ENCODE measurements at regions not wholly inside any gene's neighbourhood (a gene's known extent, or its start where the extent isn't known, plus 50 kb on each side); places are given as distances from the start of the nearest gene placed in this dataset.
"Not testable (repeated sequence)": the region's sequence is repeated elsewhere in the genome, so short reads cannot be mapped to it uniquely, and the experiment has no call there.

- Histone ChIP-seq H3K9me3 (ENCODE audit: low read length) (no peaks in the 10 kb centered on the region), H3K4me2 (ENCODE audit: low read length) (no peak overlapping the region), H3K27me3 (ENCODE audit: low read length) (no peaks in the 10 kb centered on the region), H3K79me2 (ENCODE audit: low read length) (peaks cover 7% of the 10 kb centered on the region; the same call in 1 of the 2 replicates), H3K4me3 (ENCODE audit: low read length) (no peak overlapping the region), H3K36me3 (ENCODE audit: low read depth, low read length) (peaks cover 8% of the 10 kb centered on the region; the same call in 1 of the 2 replicates), H3K4me1 (ENCODE audit: insufficient read depth, low read length) (peaks cover 32% of the 10 kb centered on the region), H2AFZ (ENCODE audit: low read length) (no peak overlapping the region), H3K27ac (ENCODE audit: low read length) (no peak overlapping the region), H3K9me2 (replicated peaks; ENCODE audit: low read length) (no peaks in the 10 kb centered on the region), H3F3A (ENCODE audit: low read length, unreplicated experiment) (no peaks in the 10 kb centered on the region), H4K20me1 (ENCODE audit: low read length) (no peaks in the 10 kb centered on the region), H3K9ac (ENCODE audit: low read length) (no peak overlapping the region)
- CTCF ChIA-PET = no interaction called here
- DNase-seq = no peak
- POLR2A ChIA-PET (ENCODE audit: unreplicated experiment) = no interaction called here
- TF ChIP-seq, protein P1, sequence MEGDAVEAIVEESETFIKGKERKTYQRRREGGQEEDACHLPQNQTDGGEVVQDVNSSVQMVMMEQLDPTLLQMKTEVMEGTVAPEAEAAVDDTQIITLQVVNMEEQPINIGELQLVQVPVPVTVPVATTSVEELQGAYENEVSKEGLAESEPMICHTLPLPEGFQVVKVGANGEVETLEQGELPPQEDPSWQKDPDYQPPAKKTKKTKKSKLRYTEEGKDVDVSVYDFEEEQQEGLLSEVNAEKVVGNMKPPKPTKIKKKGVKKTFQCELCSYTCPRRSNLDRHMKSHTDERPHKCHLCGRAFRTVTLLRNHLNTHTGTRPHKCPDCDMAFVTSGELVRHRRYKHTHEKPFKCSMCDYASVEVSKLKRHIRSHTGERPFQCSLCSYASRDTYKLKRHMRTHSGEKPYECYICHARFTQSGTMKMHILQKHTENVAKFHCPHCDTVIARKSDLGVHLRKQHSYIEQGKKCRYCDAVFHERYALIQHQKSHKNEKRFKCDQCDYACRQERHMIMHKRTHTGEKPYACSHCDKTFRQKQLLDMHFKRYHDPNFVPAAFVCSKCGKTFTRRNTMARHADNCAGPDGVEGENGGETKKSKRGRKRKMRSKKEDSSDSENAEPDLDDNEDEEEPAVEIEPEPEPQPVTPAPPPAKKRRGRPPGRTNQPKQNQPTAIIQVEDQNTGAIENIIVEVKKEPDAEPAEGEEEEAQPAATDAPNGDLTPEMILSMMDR (conservative IDR thresholded peaks at IDR 0.05; ENCODE audit: low read depth, low read length) = no peak
- TF ChIP-seq EZH2phosphoT487 (IDR thresholded peaks at IDR 0.05; ENCODE audit: borderline replicate concordance, low read length) (no peak), EZH2 (IDR thresholded peaks at IDR 0.05; ENCODE audit: low read length, unreplicated experiment) (no peak)
- no peak for ATAC-seq
- no TSS peak for BruUV-seq (replicated peaks)
- intact Hi-C loops (cut with micrococcal nuclease) = no loop called here
Observed at GRCh38 chr2:113334147-113334546, 55.4 kb upstream of the PAX8 start.

DNA sequence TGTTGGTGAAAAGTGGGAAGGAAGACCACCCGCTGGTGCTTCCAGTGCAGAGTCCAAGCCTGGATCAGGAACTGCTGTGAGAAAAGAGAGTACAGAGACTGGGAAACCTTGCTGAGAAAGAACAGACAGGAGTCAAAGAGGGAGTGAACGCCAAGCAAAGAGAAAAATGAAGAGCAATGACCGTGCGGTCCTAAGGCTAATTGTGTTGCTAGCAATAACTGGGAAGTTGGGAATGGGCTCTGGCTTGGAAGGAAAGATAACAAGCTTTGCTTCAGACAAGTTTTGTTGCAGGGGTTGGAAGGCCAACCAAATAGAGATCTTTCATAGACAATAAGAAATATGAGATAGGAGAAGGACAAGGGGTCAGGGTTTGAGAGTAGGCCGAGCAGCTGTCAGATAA, 55.0 kb upstream of the PAX8 start:
- H3K27ac ChIP-seq (ENCODE audit: low read length); H3F3A ChIP-seq (ENCODE audit: low read length, unreplicated experiment); intact Hi-C loops (cut with micrococcal nuclease); H3K9ac ChIP-seq (ENCODE audit: low read length); BruUV-seq (replicated peaks); H3K79me2 ChIP-seq (ENCODE audit: low read length); ATAC-seq; H3K27me3 ChIP-seq (ENCODE audit: low read length); H3K36me3 ChIP-seq (ENCODE audit: low read depth, low read length); H3K9me3 ChIP-seq (ENCODE audit: low read length); H3K9me2 ChIP-seq (replicated peaks; ENCODE audit: low read length); DNase-seq; H3K4me2 ChIP-seq (ENCODE audit: low read length); H4K20me1 ChIP-seq (ENCODE audit: low read length); H2AFZ ChIP-seq (ENCODE audit: low read length); POLR2A ChIA-PET (ENCODE audit: unreplicated experiment); CTCF ChIA-PET; H3K4me3 ChIP-seq (ENCODE audit: low read length): not testable (repeated sequence)
- peaks cover 35% of the 10 kb centered on the region for H3K4me1 ChIP-seq (ENCODE audit: insufficient read depth, low read length)

DNA sequence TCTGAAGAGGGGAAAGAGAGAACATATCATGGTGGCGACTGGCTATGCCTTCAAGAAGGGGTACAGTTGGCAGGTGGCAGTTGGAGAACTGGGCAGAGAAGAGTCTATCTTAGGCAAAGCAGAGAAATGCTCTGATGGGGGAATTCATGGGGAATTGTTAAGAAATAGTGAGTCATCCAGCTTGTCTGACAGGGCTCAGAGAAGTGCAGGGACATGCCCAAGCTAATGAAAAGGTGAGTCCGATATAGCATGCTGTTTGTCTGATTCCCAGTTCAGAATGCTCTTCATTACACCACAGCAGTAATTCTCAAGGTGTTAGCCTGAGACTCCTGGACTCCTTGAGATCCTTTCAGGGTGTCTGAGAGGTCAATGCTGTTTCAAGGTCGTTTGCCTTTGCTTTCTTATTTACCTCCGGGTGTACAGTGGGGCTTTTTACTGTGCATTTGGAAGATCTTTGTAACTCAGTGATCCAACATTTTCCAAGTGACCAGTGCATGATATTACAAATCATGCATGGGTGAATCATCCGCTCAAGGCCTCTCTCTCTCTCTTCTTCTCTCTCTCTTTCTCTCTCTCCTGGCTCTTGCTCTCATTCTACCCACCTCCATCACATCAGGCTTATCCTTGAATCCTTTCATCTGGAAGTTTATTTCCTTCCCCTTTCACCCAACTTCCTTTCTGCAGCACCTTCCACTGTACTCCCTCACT, 51.5 kb upstream of the PAX8 start:
- H2AFZ ChIP-seq (ENCODE audit: low read length) = 0 out of 2 replicates have a peak overlapping the region, but pooled peaks have one; percentile 49
- H4K20me1 ChIP-seq (ENCODE audit: low read length); POLR2A ChIA-PET (ENCODE audit: unreplicated experiment); CTCF ChIA-PET; BruUV-seq (replicated peaks); H3K9me2 ChIP-seq (replicated peaks; ENCODE audit: low read length); H3F3A ChIP-seq (ENCODE audit: low read length, unreplicated experiment); H3K27me3 ChIP-seq (ENCODE audit: low read length); H3K36me3 ChIP-seq (ENCODE audit: low read depth, low read length); intact Hi-C loops (cut with micrococcal nuclease); H3K9me3 ChIP-seq (ENCODE audit: low read length): not testable (repeated sequence)
- DNase-seq (peak; percentile 77), ATAC-seq (peak; percentile 46)
- peak overlapping the region; percentile 98 for H3K27ac ChIP-seq (ENCODE audit: low read length)
- H3K9ac ChIP-seq (ENCODE audit: low read length) = peak overlapping the region; percentile 48
- peaks cover 36% of the 10 kb centered on the region for H3K79me2 ChIP-seq (ENCODE audit: low read length)
- H3K4me1 ChIP-seq (ENCODE audit: insufficient read depth, low read length) = peaks cover 52% of the 10 kb centered on the region
- peak overlapping the region; percentile 24; the same call in 1 of the 2 replicates for H3K4me3 ChIP-seq (ENCODE audit: low read length)
- peak overlapping the region; percentile 80 for H3K4me2 ChIP-seq (ENCODE audit: low read length)

GRCh38 chr2:113328973-113329372, 50.3 kb upstream of the PAX8 start:
- peak overlapping the region; percentile 53; the same call in 1 of the 2 replicates for H3K4me3 ChIP-seq (ENCODE audit: low read length)
- intact Hi-C loops (cut with micrococcal nuclease) = loop anchor here (1.0 kb wide), 1 partner anchor 41 kb away; no protein-coding TSS in a partner anchor
- peak; percentile 95 for DNase-seq
- peaks cover 59% of the 10 kb centered on the region for H3K4me1 ChIP-seq (ENCODE audit: insufficient read depth, low read length)
- H3K4me2 ChIP-seq (ENCODE audit: low read length) = peak overlapping the region; percentile 80
- POLR2A ChIA-PET (ENCODE audit: unreplicated experiment) = interaction anchor here (0.7 kb wide), 1 partner anchor 73 kb away, joined by 3 read pairs; no protein-coding TSS in a partner anchor
- H3K79me2 ChIP-seq (ENCODE audit: low read length) = peaks cover 39% of the 10 kb centered on the region
- H3K9me3 ChIP-seq (ENCODE audit: low read length); H2AFZ ChIP-seq (ENCODE audit: low read length); BruUV-seq (replicated peaks); H3K9me2 ChIP-seq (replicated peaks; ENCODE audit: low read length); H3K27me3 ChIP-seq (ENCODE audit: low read length); H3F3A ChIP-seq (ENCODE audit: low read length, unreplicated experiment); H3K36me3 ChIP-seq (ENCODE audit: low read depth, low read length); H4K20me1 ChIP-seq (ENCODE audit: low read length): not testable (repeated sequence)
- CTCF ChIA-PET = interaction anchor here (0.7 kb wide), 1 partner anchor 80 kb away, joined by 3 read pairs; no protein-coding TSS in a partner anchor
- ATAC-seq = peak; percentile 70
- H3K27ac ChIP-seq (ENCODE audit: low read length) = peak overlapping the region; percentile 98
- H3K9ac ChIP-seq (ENCODE audit: low read length) = peak overlapping the region; percentile 76

DNA sequence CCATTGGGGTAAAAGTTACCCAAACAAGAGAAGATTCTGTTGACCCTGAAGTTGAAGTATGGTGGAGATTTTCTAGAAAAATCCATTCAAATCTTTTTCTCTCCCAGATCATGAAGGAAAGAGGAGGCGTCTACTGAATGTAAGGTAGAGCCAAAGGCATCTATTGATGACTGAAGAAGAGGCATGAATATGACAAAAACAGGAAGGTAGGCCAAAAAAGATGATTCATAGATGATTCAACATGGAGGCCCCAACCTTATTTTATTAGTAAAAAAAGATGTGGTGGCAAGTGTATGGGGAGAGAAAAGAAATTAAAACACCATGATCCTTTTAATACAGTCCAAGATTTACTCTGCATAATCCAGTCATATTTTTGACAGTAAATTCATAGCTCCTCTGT, 49.9 kb upstream of the PAX8 start:
- H3K4me1 ChIP-seq (ENCODE audit: insufficient read depth, low read length) = peaks cover 63% of the 10 kb centered on the region
- intact Hi-C loops (cut with micrococcal nuclease) = loop anchor here (1.0 kb wide), 1 partner anchor 42 kb away; no protein-coding TSS in a partner anchor
- peak overlapping the region; percentile 53; the same call in 1 of the 2 replicates for H3K4me3 ChIP-seq (ENCODE audit: low read length)
- H3K27me3 ChIP-seq (ENCODE audit: low read length); H3K9me2 ChIP-seq (replicated peaks; ENCODE audit: low read length); H3K36me3 ChIP-seq (ENCODE audit: low read depth, low read length); H2AFZ ChIP-seq (ENCODE audit: low read length); H4K20me1 ChIP-seq (ENCODE audit: low read length); H3F3A ChIP-seq (ENCODE audit: low read length, unreplicated experiment); H3K9me3 ChIP-seq (ENCODE audit: low read length): not testable (repeated sequence)
- ATAC-seq (peak; percentile 27), DNase-seq (peak; percentile 92)
- peak overlapping the region; percentile 76 for H3K9ac ChIP-seq (ENCODE audit: low read length)
- ChIA-PET CTCF (interaction anchor here (0.7 kb wide), 1 partner anchor 80 kb away, joined by 3 read pairs; no protein-coding TSS in a partner anchor), POLR2A (ENCODE audit: unreplicated experiment) (interaction anchor here (0.7 kb wide), 1 partner anchor 72 kb away, joined by 3 read pairs; no protein-coding TSS in a partner anchor)
- H3K4me2 ChIP-seq (ENCODE audit: low read length) = peak overlapping the region; percentile 80
- H3K27ac ChIP-seq (ENCODE audit: low read length) = peak overlapping the region; percentile 98
- H3K79me2 ChIP-seq (ENCODE audit: low read length) = peaks cover 39% of the 10 kb centered on the region
- TSS peak; percentile 80 for BruUV-seq (replicated peaks)

All from PC-3 (cell line).